HepG2 (cell line): ENCODE measurements at regions not wholly inside any gene's neighbourhood (a gene's known extent, or its start where the extent isn't known, plus 50 kb on each side); places are given as distances from the start of the nearest gene placed in this dataset.

Source experiments
- SIN3A ChIP-seq: IDR thresholded peaks from 2 replicates; pipeline ENCODE4 v1.6.1; 2011; ENCODE audit warnings: low read depth, mild to moderate bottlenecking, control low read depth, low read length, borderline replicate concordance
- TAF15 ChIP-seq: fragments of 200-400 bp; formaldehyde crosslinking; IDR thresholded peaks from one replicate; pipeline ENCODE4 v1.6.1; 2018; ENCODE audit warnings: mild to moderate bottlenecking, low read depth, low read length; ENCODE audit not compliant: poor library complexity, severe bottlenecking
- TF ChIP-seq, protein P1 (sequence below): sonication (generic); formaldehyde crosslinking; IDR thresholded peaks from 2 replicates; pipeline ENCODE4 v1.5.0; 2020; ENCODE audit warnings: mild to moderate bottlenecking, missing genetic modification reagents
- TF ChIP-seq, protein P2 (sequence below): sonication (generic); formaldehyde crosslinking; IDR thresholded peaks from 2 replicates; pipeline ENCODE4 v1.4.0; 2020; ENCODE audit warnings: missing genetic modification reagents
- TF ChIP-seq, protein P3 (sequence below): IDR thresholded peaks from 2 replicates; pipeline ENCODE4 v1.6.1; 2012; ENCODE audit warnings: low read length, improper control_type of control experiment

DNA sequence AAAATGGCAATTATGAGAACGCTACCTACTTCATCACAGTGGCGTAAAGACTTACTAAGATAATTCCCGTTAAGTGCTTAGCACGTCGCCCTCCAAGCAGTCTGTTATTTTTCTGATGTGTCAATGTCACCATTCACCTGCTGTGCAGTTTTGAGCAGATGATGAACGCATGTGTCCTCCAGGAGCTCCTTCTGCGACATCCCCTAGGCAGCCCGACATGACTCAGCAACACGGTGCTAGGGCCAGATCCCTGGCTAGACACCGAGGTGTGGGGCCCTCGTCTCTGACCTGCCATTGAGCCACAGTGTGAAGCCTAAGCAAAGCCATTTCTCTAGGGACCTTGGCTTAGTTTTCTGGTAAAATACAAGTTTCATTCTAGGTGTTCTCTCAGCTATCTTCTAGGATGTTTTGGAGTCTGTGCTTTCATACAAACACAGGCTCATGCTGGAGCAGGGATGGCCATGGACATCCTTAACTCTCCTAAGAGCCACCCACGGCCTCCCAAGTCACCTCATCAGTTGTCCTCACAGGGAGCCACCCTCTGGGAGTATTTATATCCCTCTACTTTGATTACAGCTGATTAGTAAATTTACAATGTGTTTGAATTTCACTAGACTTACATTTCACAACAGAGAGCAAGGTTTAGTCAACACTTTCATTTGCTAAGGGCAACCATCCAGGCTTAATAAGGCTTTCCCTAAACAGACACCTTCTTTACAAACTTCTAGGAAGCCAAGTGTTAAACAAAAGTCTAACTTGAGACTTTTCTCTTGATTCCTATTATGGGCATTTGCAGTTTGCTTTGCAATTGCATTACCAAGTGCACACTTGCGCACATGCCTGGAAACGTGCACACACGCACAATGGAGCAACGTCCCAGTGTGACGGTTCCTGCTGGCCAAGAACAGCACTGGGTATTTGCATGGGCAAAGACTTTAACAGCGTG, 376.8 kb upstream of the ID2 start:
- TF ChIP-seq, protein P1, sequence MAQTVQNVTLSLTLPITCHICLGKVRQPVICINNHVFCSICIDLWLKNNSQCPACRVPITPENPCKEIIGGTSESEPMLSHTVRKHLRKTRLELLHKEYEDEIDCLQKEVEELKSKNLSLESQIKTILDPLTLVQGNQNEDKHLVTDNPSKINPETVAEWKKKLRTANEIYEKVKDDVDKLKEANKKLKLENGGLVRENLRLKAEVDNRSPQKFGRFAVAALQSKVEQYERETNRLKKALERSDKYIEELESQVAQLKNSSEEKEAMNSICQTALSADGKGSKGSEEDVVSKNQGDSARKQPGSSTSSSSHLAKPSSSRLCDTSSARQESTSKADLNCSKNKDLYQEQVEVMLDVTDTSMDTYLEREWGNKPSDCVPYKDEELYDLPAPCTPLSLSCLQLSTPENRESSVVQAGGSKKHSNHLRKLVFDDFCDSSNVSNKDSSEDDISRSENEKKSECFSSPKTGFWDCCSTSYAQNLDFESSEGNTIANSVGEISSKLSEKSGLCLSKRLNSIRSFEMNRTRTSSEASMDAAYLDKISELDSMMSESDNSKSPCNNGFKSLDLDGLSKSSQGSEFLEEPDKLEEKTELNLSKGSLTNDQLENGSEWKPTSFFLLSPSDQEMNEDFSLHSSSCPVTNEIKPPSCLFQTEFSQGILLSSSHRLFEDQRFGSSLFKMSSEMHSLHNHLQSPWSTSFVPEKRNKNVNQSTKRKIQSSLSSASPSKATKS (CRISPR knock-in tag) = no peak
- no peak for TF ChIP-seq SIN3A
- no peak for TF ChIP-seq TAF15
- TF ChIP-seq, protein P2, sequence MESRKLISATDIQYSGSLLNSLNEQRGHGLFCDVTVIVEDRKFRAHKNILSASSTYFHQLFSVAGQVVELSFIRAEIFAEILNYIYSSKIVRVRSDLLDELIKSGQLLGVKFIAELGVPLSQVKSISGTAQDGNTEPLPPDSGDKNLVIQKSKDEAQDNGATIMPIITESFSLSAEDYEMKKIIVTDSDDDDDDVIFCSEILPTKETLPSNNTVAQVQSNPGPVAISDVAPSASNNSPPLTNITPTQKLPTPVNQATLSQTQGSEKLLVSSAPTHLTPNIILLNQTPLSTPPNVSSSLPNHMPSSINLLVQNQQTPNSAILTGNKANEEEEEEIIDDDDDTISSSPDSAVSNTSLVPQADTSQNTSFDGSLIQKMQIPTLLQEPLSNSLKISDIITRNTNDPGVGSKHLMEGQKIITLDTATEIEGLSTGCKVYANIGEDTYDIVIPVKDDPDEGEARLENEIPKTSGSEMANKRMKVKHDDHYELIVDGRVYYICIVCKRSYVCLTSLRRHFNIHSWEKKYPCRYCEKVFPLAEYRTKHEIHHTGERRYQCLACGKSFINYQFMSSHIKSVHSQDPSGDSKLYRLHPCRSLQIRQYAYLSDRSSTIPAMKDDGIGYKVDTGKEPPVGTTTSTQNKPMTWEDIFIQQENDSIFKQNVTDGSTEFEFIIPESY (CRISPR knock-in tag) = no peak
- TF ChIP-seq, protein P3, sequence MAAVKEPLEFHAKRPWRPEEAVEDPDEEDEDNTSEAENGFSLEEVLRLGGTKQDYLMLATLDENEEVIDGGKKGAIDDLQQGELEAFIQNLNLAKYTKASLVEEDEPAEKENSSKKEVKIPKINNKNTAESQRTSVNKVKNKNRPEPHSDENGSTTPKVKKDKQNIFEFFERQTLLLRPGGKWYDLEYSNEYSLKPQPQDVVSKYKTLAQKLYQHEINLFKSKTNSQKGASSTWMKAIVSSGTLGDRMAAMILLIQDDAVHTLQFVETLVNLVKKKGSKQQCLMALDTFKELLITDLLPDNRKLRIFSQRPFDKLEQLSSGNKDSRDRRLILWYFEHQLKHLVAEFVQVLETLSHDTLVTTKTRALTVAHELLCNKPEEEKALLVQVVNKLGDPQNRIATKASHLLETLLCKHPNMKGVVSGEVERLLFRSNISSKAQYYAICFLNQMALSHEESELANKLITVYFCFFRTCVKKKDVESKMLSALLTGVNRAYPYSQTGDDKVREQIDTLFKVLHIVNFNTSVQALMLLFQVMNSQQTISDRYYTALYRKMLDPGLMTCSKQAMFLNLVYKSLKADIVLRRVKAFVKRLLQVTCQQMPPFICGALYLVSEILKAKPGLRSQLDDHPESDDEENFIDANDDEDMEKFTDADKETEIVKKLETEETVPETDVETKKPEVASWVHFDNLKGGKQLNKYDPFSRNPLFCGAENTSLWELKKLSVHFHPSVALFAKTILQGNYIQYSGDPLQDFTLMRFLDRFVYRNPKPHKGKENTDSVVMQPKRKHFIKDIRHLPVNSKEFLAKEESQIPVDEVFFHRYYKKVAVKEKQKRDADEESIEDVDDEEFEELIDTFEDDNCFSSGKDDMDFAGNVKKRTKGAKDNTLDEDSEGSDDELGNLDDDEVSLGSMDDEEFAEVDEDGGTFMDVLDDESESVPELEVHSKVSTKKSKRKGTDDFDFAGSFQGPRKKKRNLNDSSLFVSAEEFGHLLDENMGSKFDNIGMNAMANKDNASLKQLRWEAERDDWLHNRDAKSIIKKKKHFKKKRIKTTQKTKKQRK = no peak
